Keratinocyte (primary cell): ENCODE measurements at regions not wholly inside any gene's neighbourhood (a gene's known extent, or its start where the extent isn't known, plus 50 kb on each side); places are given as distances from the start of the nearest gene placed in this dataset.

Experiments used
- EZH2 ChIP-seq: IDR thresholded peaks from one replicate; pipeline ENCODE4 v1.6.1; 2012; ENCODE audit warnings: inconsistent platforms, mild to moderate bottlenecking, low read length, moderate library complexity
- TF ChIP-seq, protein P1 (sequence below), 3 experiments: IDR thresholded peaks in 1 of 3; conservative IDR thresholded peaks in 1 of 3; optimal IDR thresholded peaks in 1 of 3; 2 replicates in 2 of 3; 3 replicates in 1 of 3; pipeline versions ENCODE3 to v1.5.1; 2011; ENCODE audit warnings: low read length in 3 of 3, mild to moderate bottlenecking in 3 of 3, moderate library complexity in 2 of 3, control low read depth in 1 of 3, inconsistent platforms in 1 of 3; ENCODE audit not compliant: insufficient read depth in 2 of 3; ENCODE audit errors: extremely low read depth in 1 of 3

DNA sequence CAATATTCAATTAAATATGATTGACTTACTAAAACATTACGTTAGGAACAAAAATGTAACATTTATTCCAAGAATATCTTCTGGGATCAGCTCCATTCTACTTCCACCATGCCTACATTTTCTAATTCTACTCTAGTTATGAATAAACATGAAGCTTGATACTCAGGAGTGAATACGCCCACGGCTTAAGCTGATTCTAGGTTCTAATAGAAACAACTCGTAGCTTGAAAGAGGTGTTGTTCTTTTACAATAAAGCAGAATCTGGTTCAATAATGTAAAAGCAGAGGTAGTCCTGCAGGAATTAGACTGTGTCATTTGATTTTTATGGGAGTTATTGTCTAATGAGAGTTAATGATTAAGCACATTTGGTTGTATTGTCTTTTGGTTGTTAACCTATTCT, 107.3 kb upstream of the OLIG3 start:
- TF ChIP-seq, protein P1, sequence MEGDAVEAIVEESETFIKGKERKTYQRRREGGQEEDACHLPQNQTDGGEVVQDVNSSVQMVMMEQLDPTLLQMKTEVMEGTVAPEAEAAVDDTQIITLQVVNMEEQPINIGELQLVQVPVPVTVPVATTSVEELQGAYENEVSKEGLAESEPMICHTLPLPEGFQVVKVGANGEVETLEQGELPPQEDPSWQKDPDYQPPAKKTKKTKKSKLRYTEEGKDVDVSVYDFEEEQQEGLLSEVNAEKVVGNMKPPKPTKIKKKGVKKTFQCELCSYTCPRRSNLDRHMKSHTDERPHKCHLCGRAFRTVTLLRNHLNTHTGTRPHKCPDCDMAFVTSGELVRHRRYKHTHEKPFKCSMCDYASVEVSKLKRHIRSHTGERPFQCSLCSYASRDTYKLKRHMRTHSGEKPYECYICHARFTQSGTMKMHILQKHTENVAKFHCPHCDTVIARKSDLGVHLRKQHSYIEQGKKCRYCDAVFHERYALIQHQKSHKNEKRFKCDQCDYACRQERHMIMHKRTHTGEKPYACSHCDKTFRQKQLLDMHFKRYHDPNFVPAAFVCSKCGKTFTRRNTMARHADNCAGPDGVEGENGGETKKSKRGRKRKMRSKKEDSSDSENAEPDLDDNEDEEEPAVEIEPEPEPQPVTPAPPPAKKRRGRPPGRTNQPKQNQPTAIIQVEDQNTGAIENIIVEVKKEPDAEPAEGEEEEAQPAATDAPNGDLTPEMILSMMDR (optimal IDR thresholded peaks at IDR 0.05 in 1 of 3, IDR thresholded peaks at IDR 0.05 in 1 of 3, conservative IDR thresholded peaks at IDR 0.05 in 1 of 3; ENCODE audit: extremely low read depth in 1 of 3, insufficient read depth in 2 of 3, low read length in 3 of 3) = no peak
- no peak for TF ChIP-seq EZH2
